HepG2 (cell line): ENCODE measurements at regions not wholly inside any gene's neighbourhood (a gene's known extent, or its start where the extent isn't known, plus 50 kb on each side); places are given as distances from the start of the nearest gene placed in this dataset.

Experiments used
- EZH2 ChIP-seq: conservative IDR thresholded peaks from 2 replicates; pipeline ENCODE4 v1.6.1; 2012; ENCODE audit warnings: mild to moderate bottlenecking, low read depth, low read length, moderate library complexity
- ZMAT3 ChIP-seq: sonication (generic); formaldehyde crosslinking; conservative IDR thresholded peaks from 2 replicates; pipeline ENCODE4 v1.7.0; 2021; ENCODE audit warnings: missing genetic modification reagents
- TF ChIP-seq, protein P1 (sequence below): sonication (generic); formaldehyde crosslinking; IDR thresholded peaks from 2 replicates; pipeline ENCODE4 v1.5.0; 2020; ENCODE audit warnings: mild to moderate bottlenecking, missing genetic modification reagents, moderate library complexity

GRCh38 chr12:25775968-25776367 lies 182.5 kb upstream of the RASSF8 start:
- TF ChIP-seq EZH2 (no peak), ZMAT3 (CRISPR knock-in tag) (no peak)
- TF ChIP-seq, protein P1, sequence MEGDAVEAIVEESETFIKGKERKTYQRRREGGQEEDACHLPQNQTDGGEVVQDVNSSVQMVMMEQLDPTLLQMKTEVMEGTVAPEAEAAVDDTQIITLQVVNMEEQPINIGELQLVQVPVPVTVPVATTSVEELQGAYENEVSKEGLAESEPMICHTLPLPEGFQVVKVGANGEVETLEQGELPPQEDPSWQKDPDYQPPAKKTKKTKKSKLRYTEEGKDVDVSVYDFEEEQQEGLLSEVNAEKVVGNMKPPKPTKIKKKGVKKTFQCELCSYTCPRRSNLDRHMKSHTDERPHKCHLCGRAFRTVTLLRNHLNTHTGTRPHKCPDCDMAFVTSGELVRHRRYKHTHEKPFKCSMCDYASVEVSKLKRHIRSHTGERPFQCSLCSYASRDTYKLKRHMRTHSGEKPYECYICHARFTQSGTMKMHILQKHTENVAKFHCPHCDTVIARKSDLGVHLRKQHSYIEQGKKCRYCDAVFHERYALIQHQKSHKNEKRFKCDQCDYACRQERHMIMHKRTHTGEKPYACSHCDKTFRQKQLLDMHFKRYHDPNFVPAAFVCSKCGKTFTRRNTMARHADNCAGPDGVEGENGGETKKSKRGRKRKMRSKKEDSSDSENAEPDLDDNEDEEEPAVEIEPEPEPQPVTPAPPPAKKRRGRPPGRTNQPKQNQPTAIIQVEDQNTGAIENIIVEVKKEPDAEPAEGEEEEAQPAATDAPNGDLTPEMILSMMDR (CRISPR knock-in tag), result no peak
